ENCODE measurements at regions not wholly inside any gene's neighbourhood (a gene's known extent, or its start where the extent isn't known, plus 50 kb on each side); places are given as distances from the start of the nearest gene placed in this dataset.

DNA sequence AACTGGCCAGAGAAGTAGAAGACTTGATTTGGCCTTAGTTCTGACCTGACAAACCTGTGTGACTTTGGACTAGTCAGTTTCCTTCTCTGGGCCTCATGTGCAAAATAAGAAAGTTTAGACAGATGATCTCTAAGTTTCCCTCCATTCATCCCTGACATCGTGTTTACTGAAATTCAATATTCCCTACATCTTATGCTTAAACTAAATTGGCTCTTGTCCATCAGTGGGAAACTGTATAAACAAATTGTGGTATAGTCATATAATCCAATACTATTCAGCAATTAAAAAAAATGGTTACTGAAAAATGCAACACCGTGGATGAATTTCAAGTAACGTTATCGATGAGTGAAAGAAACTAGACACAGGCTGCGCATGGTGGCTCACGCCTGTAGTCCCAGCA is 64.4 kb upstream of the HRH1 start:
- Histone ChIP-seq H3K27ac (ENCODE audit: extremely low read depth, low read depth, low read length) (no peak overlapping the region), H3K36me3 (ENCODE audit: control insufficient read depth in 2 of 2, insufficient read depth in 1 of 2, low read length in 2 of 2) (no peaks in the 10 kb centered on the region), H3K9me3 (ENCODE audit: control insufficient read depth, insufficient read depth, low read depth, low read length) (no peaks in the 10 kb centered on the region), H3K4me3 (ENCODE audit: low read depth, low read length) (no peak overlapping the region), H3K4me1 (ENCODE audit: control insufficient read depth, insufficient read depth, low read length) (no peaks in the 10 kb centered on the region)
- CTCF ChIA-PET = interaction anchor here (0.6 kb wide), 1 partner anchor 8 kb away, joined by 4 read pairs; no protein-coding TSS in a partner anchor
- TF ChIP-seq ZNF311 (tag by site-specific recombination; IDR thresholded peaks at IDR 0.05; ENCODE audit: borderline replicate concordance) (no peak), ZNF701 (tag by site-specific recombination; IDR thresholded peaks at IDR 0.05) (no peak), ZNF777 (tag by site-specific recombination; IDR thresholded peaks at IDR 0.05; ENCODE audit: borderline replicate concordance) (no peak), BCL11B (tag by site-specific recombination; IDR thresholded peaks at IDR 0.05; ENCODE audit: low read depth) (no peak)
- TF ChIP-seq, protein P1, sequence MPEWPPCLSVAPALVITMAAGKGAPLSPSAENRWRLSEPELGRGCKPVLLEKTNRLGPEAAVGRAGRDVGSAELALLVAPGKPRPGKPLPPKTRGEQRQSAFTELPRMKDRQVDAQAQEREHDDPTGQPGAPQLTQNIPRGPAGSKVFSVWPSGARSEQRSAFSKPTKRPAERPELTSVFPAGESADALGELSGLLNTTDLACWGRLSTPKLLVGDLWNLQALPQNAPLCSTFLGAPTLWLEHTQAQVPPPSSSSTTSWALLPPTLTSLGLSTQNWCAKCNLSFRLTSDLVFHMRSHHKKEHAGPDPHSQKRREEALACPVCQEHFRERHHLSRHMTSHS (tag by site-specific recombination; IDR thresholded peaks at IDR 0.05) = no peak
- POLR2A ChIA-PET = no interaction called here

DNA sequence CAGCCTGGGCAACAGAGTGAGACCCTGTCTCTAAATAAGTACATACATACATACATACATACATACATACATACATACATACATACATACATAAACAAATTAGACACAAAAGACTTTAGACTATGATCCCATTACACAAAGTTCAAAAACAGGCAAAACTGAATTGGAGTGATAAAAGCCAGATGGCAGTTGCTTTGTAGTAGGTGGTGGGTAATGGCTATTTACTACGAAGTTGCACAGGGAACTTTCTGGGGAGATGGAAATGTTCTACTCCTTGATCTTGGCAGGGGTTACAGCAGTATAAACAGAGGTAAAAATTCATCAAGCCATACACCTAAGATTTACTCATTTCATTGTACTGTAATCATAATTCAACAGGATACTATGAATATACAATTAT is 63.7 kb upstream of the HRH1 start:
- Histone ChIP-seq H3K9me3 (ENCODE audit: control insufficient read depth, insufficient read depth, low read depth, low read length) (no peaks in the 10 kb centered on the region), H3K4me1 (ENCODE audit: control insufficient read depth, insufficient read depth, low read length) (no peaks in the 10 kb centered on the region), H3K27ac (ENCODE audit: extremely low read depth, low read depth, low read length) (no peak overlapping the region), H3K36me3 (ENCODE audit: control insufficient read depth in 2 of 2, insufficient read depth in 1 of 2, low read length in 2 of 2) (no peaks in the 10 kb centered on the region), H3K4me3 (ENCODE audit: low read depth, low read length) (no peak overlapping the region)
- POLR2A ChIA-PET = no interaction called here
- CTCF ChIA-PET = interaction anchor here (0.6 kb wide), 1 partner anchor 9 kb away, joined by 4 read pairs; no protein-coding TSS in a partner anchor
- TF ChIP-seq ZNF239 (tag by site-specific recombination; IDR thresholded peaks at IDR 0.05) (no peak), ZNF341 (tag by site-specific recombination; IDR thresholded peaks at IDR 0.05; ENCODE audit: low read depth) (no peak), SALL2 (tag by site-specific recombination; IDR thresholded peaks at IDR 0.05; ENCODE audit: borderline replicate concordance) (no peak), HOXC10 (CRISPR knock-in tag; IDR thresholded peaks at IDR 0.05) (no peak)
- TF ChIP-seq, protein P2, sequence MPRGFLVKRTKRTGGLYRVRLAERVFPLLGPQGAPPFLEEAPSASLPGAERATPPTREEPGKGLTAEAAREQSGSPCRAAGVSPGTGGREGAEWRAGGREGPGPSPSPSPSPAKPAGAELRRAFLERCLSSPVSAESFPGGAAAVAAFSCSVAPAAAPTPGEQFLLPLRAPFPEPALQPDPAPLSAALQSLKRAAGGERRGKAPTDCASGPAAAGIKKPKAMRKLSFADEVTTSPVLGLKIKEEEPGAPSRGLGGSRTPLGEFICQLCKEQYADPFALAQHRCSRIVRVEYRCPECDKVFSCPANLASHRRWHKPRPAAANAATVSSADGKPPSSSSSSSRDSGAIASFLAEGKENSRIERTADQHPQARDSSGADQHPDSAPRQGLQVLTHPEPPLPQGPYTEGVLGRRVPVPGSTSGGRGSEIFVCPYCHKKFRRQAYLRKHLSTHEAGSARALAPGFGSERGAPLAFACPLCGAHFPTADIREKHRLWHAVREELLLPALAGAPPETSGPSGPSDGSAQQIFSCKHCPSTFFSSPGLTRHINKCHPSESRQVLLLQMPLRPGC (tag by site-specific recombination; IDR thresholded peaks at IDR 0.05) = no peak
- TF ChIP-seq, protein P3, sequence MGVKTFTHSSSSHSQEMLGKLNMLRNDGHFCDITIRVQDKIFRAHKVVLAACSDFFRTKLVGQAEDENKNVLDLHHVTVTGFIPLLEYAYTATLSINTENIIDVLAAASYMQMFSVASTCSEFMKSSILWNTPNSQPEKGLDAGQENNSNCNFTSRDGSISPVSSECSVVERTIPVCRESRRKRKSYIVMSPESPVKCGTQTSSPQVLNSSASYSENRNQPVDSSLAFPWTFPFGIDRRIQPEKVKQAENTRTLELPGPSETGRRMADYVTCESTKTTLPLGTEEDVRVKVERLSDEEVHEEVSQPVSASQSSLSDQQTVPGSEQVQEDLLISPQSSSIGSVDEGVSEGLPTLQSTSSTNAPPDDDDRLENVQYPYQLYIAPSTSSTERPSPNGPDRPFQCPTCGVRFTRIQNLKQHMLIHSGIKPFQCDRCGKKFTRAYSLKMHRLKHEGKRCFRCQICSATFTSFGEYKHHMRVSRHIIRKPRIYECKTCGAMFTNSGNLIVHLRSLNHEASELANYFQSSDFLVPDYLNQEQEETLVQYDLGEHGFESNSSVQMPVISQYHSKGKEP (tag by site-specific recombination; IDR thresholded peaks at IDR 0.05) = no peak

DNA sequence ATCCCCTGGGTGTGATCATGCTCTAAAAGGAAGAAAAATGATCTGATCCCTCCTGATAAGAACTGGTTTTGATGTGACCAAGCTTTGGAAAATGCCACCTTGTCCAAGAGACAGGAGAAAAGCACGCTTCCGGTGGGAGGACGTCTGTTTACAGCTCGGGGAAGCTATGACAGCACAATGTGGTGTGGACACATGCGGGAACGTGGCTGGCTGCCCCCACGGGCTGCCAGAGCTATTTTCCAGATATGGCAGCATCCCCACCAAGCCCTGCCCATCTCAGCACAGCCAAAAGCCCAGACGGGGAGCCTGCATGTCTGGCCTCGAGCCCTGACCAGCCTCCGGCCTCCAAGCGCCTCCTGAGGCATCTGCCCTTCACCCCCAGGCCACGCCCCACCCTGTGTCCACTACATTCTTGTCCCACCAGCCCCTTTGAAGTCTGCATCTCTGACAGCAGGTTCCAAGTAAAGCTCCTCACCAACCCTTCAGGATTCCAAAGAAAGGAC is 63.2 kb upstream of the HRH1 start:
- CTCF ChIA-PET = interaction anchor here (0.7 kb wide), 1 partner anchor 135 kb away, joined by 3 read pairs; no protein-coding TSS in a partner anchor
- no peak overlapping the region for H3K27ac ChIP-seq (ENCODE audit: extremely low read depth, low read depth, low read length)
- no peaks in the 10 kb centered on the region for H3K9me3 ChIP-seq (ENCODE audit: control insufficient read depth, insufficient read depth, low read depth, low read length)
- H3K4me1 ChIP-seq (ENCODE audit: control insufficient read depth, insufficient read depth, low read length) = 0 out of 2 replicates have a peak, but pooled peaks cover 1% of the 10 kb centered on the region
- no peak overlapping the region for H3K4me3 ChIP-seq (ENCODE audit: low read depth, low read length)
- TF ChIP-seq SP3 (tag by site-specific recombination; IDR thresholded peaks at IDR 0.05) (no peak), ZFP37 (tag by site-specific recombination; IDR thresholded peaks at IDR 0.05) (no peak), ZNF146 (tag by site-specific recombination; IDR thresholded peaks at IDR 0.05) (no peak), HOXA7 (CRISPR knock-in tag; IDR thresholded peaks at IDR 0.05; ENCODE audit: borderline replicate concordance) (no peak), ZNF670 (tag by site-specific recombination; IDR thresholded peaks at IDR 0.05; ENCODE audit: low read depth) (no peak), SETDB1 (IDR thresholded peaks at IDR 0.05; ENCODE audit: insufficient read length, low read length) (no peak), ZNF2 (tag by site-specific recombination; IDR thresholded peaks at IDR 0.05) (no peak), ZNF623 (tag by site-specific recombination; IDR thresholded peaks at IDR 0.05) (no peak), ZNF510 (tag by site-specific recombination; IDR thresholded peaks at IDR 0.05; ENCODE audit: insufficient replicate concordance) (no peak)
- POLR2A ChIA-PET = no interaction called here
- H3K36me3 ChIP-seq (ENCODE audit: control insufficient read depth in 2 of 2, insufficient read depth in 1 of 2, low read length in 2 of 2) = no peaks in the 10 kb centered on the region

Data from HEK293 (cell line).